C4-2B (cell line): ENCODE measurements at regions not wholly inside any gene's neighbourhood (a gene's known extent, or its start where the extent isn't known, plus 50 kb on each side); places are given as distances from the start of the nearest gene placed in this dataset.
"Not testable (repeated sequence)": the region's sequence is repeated elsewhere in the genome, so short reads cannot be mapped to it uniquely, and the experiment has no call there.

ENCODE experiments used
- H3K27ac ChIP-seq: fragments of 450-650 bp; 2 replicates; pipeline ENCODE4 v1.5.1; 2017
- CTCF ChIP-seq: fragments of 450-650 bp; conservative IDR thresholded peaks from 2 replicates; pipeline ENCODE4 v1.5.1; 2017; ENCODE audit warnings: mild to moderate bottlenecking
- ZFX ChIP-seq: fragments of 450-650 bp; IDR thresholded peaks from 2 replicates; pipeline ENCODE4 v1.6.1; 2017

DNA sequence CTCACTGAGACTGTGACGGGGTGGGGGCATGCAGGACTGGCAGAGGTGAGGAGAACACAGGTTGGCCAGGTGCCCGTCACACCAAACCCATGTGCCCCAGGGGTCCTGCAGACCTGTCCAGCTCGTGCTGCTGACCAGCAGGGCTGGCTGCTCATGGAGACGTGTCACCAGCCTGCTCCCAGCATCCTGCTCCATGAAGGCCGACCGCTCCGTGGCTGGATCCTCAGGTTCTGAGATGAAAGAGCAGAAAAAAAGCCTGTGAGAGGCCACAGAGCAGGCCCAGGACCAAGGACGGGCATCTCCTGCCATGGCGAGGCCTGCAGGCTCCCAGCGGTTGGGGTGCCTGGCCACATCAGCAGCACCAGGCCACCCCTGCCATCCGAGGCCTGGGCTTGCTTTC lies 71.7 kb upstream of the DRD5 start:
- TF ChIP-seq ZFX (no peak), CTCF (no peak)

GRCh38 chr4:9715271-9715670 lies 66.2 kb upstream of the DRD5 start:
- not testable (repeated sequence) for H3K27ac ChIP-seq

More for the DNA sequence above, 71.7 kb upstream of the DRD5 start:
- no peak overlapping the region for H3K27ac ChIP-seq

GRCh38 chr4:9716093-9716492 lies 65.3 kb upstream of the DRD5 start:
- no peak overlapping the region for H3K27ac ChIP-seq
- TF ChIP-seq ZFX (no peak), CTCF (no peak)

DNA sequence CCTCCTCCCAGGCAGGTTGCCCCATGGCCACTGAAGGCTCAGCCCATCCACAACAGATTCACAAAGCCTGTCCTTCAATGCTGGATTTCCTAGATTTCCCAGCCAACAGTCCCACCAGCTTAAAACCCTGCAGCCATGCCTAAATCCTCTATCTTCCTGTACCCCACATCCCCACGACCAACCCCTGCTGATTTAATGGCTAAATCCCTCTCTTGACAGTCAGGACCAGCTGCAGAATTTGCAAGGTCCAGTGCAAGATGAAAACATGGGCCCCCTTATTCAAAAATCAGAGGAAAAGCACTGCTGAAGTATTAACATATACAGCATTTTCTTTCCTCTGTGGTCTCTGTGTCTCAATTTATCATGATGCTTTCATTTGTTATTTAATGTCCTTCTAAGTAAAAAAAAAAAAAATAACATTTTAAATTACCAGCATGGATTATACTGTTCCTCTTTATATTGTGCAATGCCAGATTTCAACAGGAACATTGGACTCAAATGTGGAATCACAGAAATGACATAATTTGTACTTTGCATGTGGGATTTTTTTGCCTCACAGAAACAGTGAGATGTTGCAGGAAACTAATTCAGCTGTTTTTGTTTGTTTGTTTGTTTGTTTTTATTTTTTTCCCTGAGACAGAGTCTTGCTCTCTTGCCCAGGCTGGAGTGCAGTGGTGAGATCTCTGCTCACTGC lies 63.0 kb upstream of the DRD5 start:
- not testable (repeated sequence) for H3K27ac ChIP-seq

DNA sequence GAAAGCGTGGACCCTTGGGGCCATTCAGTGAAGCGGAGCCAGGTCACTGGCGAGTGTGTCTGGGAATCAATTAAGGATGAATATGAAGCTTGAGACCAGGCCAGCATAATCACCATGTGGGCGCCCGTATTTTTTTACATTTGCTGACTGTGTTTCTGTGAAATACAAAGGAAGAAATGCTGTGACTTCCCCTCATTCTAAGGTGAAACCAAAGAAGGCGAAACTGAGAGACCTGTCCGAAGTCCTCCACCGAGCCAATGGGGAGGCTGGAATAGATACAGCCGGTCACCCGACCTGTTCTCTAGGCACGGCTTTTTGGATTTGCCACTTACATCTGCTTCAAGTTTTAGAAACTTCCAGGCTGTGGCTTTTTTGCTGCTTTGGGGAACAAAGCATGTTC lies 59.3 kb upstream of the DRD5 start:
- H3K27ac ChIP-seq, result not testable (repeated sequence)
